ENCODE measurements at regions not wholly inside any gene's neighbourhood (a gene's known extent, or its start where the extent isn't known, plus 50 kb on each side); places are given as distances from the start of the nearest gene placed in this dataset.
"Not testable (repeated sequence)": the region's sequence is repeated elsewhere in the genome, so short reads cannot be mapped to it uniquely, and the experiment has no call there.

GRCh38 chr3:159499031-159499793, 489.4 kb upstream of the IL12A start:
- TF ChIP-seq, protein P1, sequence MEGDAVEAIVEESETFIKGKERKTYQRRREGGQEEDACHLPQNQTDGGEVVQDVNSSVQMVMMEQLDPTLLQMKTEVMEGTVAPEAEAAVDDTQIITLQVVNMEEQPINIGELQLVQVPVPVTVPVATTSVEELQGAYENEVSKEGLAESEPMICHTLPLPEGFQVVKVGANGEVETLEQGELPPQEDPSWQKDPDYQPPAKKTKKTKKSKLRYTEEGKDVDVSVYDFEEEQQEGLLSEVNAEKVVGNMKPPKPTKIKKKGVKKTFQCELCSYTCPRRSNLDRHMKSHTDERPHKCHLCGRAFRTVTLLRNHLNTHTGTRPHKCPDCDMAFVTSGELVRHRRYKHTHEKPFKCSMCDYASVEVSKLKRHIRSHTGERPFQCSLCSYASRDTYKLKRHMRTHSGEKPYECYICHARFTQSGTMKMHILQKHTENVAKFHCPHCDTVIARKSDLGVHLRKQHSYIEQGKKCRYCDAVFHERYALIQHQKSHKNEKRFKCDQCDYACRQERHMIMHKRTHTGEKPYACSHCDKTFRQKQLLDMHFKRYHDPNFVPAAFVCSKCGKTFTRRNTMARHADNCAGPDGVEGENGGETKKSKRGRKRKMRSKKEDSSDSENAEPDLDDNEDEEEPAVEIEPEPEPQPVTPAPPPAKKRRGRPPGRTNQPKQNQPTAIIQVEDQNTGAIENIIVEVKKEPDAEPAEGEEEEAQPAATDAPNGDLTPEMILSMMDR (IDR thresholded peaks at IDR 0.05; ENCODE audit: low read depth, low read length, missing control alignments) = no peak
- H3K4me3 ChIP-seq (ENCODE audit: low read depth, low read length) = no peak overlapping the region
- DNase-seq (ENCODE audit: low read depth) = no peak

DNA sequence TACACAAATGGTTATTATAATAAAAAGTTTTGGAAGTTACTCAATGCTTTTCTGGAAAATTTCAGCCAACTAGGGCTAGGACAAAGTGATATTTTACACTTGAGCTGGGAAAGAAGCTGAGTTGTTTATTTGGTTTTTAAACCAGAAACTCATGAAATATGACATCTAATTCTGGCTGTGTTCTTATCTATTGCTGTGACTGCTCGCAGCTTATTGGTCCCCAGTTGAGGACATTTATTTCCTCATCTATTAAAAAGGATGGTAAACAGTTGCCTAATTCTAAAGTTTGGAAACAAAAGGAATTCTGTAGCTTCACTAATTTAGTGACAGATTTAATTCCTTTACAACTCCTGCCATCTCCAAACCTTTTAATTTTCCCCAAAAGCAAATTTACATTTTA, 487.6 kb upstream of the IL12A start:
- TF ChIP-seq, protein P1 (IDR thresholded peaks at IDR 0.05; ENCODE audit: low read depth, low read length, missing control alignments) = no peak
- H3K4me3 ChIP-seq (ENCODE audit: low read depth, low read length) = no peak overlapping the region

DNA sequence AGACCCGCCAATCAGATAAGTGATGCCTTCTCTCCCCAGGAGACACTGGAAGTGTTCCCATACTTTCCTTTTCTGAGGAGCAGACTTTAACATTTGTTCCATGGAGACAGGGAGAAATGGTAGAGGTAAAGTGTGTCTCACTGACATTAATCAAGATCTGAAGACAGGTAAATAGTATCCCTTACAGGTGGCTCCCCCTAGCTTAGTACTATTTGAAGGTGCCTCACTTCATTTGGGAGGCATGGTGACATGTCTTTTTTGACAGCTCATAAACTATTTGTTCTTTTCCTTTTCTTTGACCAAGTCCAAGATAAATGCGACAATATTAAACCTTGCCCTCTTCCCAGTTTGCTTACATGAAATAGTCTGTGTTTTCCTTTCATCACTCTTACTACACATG, 485.6 kb upstream of the IL12A start:
- no peak overlapping the region for H3K4me3 ChIP-seq (ENCODE audit: low read depth, low read length)
- DNase-seq (ENCODE audit: low read depth) = no peak
- TF ChIP-seq, protein P1 (IDR thresholded peaks at IDR 0.05; ENCODE audit: low read depth, low read length, missing control alignments) = no peak

More for the DNA sequence above, 487.6 kb upstream of the IL12A start:
- DNase-seq (ENCODE audit: low read depth) = no peak

DNA sequence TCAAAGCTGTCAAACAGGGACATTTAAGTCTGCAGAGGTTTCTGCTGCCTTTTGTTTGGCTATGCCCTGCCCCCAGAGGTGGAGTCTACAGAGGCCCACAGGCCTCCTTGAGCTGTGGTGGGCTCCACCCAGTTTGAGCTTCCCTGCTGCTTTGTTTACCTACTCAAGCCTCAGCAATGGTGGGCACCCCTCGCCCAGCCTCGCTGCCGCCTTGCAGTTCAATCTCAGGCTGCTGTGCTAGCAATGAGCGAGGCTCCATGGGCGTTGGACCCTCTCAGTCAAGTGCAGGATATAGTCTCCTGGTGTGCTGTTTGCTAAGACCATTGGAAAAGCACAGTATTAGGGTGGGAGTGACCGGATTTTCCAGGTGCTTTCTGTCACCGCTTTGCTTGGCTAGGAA, 477.6 kb upstream of the IL12A start:
- not testable (repeated sequence) for DNase-seq (ENCODE audit: low read depth); H3K4me3 ChIP-seq (ENCODE audit: low read depth, low read length)

DNA sequence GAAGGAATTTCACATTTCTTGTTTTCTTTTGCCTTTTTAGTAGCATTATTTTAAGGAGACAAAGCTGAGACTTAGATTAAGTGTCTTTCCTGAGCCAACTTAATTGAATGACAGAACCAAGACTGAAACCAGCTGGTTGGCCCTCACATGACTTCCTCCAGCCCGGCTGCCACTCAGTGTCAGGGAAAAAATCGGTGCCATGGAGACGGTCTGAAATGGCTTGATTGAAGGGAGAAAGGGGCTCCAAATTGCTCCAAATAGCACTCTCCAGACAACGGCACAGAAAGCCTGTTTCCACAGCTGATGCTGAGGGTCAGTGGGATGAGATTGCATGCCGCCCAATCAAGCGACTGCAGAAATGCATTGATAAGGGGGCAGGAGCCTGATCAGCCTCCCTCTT, 475.2 kb upstream of the IL12A start:
- no peak overlapping the region for H3K4me3 ChIP-seq (ENCODE audit: low read depth, low read length)
- DNase-seq (ENCODE audit: low read depth) = no peak
- TF ChIP-seq, protein P1 (IDR thresholded peaks at IDR 0.05; ENCODE audit: low read depth, low read length, missing control alignments) = no peak

- H3K4me3 ChIP-seq (ENCODE audit: low read depth, low read length) = no peak overlapping the region
- DNase-seq (ENCODE audit: low read depth) = no peak
- TF ChIP-seq, protein P1 (IDR thresholded peaks at IDR 0.05; ENCODE audit: low read depth, low read length, missing control alignments) = no peak
These were observed 474.7 kb upstream of the IL12A start for GRCh38 chr3:159513867-159514380.

- no peak for DNase-seq (ENCODE audit: low read depth)
These were observed 471.5 kb upstream of the IL12A start for GRCh38 chr3:159517105-159517504.

More at GRCh38 chr3:159517105-159517504, 471.5 kb upstream of the IL12A start:
- TF ChIP-seq, protein P1 (IDR thresholded peaks at IDR 0.05; ENCODE audit: low read depth, low read length, missing control alignments) = no peak
- H3K4me3 ChIP-seq (ENCODE audit: low read depth, low read length) = no peak overlapping the region

Data from GM12864 (cell line).